ENCODE measurements at regions not wholly inside any gene's neighbourhood (a gene's known extent, or its start where the extent isn't known, plus 50 kb on each side); places are given as distances from the start of the nearest gene placed in this dataset.
"Not testable (repeated sequence)": the region's sequence is repeated elsewhere in the genome, so short reads cannot be mapped to it uniquely, and the experiment has no call there.

GRCh38 chrX:77347572-77347971, 99.6 kb upstream of the FGF16 start:
- H3K27ac ChIP-seq = no peak overlapping the region

GRCh38 chrX:77389891-77390290, 57.3 kb upstream of the FGF16 start:
- H3K4me3 ChIP-seq = no peak overlapping the region
- H3K27ac ChIP-seq = no peak overlapping the region

More at GRCh38 chrX:77347572-77347971, 99.6 kb upstream of the FGF16 start:
- H3K4me3 ChIP-seq = no peak overlapping the region

- H3K4me3 ChIP-seq, H3K27ac ChIP-seq: not testable (repeated sequence)
Measured at GRCh38 chrX:77390365-77390764, 56.8 kb upstream of the FGF16 start.

- Histone ChIP-seq H3K4me3 (no peak overlapping the region), H3K27ac (no peak overlapping the region)
Measured at GRCh38 chrX:77396781-77397180, 50.4 kb upstream of the FGF16 start.
